GM21381 (cell line): ENCODE measurements at regions not wholly inside any gene's neighbourhood (a gene's known extent, or its start where the extent isn't known, plus 50 kb on each side); places are given as distances from the start of the nearest gene placed in this dataset.
"Not testable (repeated sequence)": the region's sequence is repeated elsewhere in the genome, so short reads cannot be mapped to it uniquely, and the experiment has no call there.

Experiments used
- ATAC-seq: cut with Tn5 transposase; IDR thresholded peaks from one replicate; pipeline ENCODE4 v1.9.1; 2021; ENCODE audit warnings: mild to moderate bottlenecking, moderate library complexity; ENCODE audit not compliant: unreplicated experiment

DNA sequence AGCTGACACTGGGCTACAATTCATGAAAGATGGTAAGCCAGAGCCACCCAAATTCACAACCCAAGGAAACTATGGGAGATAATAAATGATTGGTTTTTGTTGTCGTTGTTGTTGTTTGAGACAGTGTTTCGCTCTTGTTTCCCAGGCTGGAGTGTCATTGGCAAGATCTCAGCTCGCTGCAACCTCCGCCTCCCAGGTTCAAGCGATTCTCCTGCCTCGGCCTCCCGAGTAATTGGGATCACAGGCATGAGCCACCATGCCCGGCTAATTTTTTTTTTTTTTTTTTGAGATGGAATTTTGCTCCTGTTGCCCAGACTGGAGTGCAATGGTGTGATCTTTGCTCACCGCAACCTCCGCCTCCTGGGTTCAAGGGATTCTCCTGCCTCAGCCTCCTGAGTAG is 65.9 kb upstream of the METTL9 start:
- ATAC-seq: not testable (repeated sequence)

- not testable (repeated sequence) for ATAC-seq
Observed at GRCh38 chr16:21534561-21534960, 64.8 kb upstream of the METTL9 start.

DNA sequence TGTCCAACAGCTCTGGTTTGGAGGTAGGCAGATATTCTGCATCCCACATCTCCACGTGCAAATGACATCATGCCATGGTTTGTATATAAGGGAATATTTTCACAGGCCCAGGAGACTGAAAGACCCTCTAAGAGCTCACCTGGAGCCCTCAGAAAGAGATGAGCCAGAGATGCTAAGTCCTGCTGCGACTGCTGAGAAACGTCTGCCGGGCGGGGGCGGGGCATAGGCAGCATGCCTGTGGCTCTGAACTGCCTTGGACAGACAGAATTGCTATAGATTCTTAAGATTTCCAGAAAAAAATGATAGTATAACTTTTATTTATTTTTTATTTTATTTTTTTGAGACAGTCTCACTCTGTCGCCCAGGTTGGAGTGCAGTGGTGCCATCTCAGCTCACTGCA is 64.2 kb upstream of the METTL9 start:
- ATAC-seq: not testable (repeated sequence)

DNA sequence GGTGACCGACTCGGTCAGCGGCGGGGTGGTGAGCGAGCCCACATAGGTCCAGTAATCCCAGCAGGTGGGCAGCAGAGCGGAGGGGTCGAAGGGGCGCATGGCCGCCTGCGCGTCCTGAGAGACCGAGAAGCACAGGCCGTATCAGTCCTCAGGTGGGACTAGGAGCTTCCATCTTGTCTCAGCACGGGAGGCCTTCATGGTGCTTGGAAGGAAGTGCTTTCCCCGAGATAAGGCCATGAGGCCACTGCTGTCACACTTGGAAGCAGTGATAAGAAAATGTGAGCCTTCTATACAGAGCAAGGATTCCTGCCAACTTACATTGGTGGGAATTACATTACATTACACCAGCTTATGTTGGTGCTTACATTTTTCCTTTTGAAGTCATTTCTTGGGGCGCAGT is 62.6 kb upstream of the METTL9 start:
- ATAC-seq: not testable (repeated sequence)

DNA sequence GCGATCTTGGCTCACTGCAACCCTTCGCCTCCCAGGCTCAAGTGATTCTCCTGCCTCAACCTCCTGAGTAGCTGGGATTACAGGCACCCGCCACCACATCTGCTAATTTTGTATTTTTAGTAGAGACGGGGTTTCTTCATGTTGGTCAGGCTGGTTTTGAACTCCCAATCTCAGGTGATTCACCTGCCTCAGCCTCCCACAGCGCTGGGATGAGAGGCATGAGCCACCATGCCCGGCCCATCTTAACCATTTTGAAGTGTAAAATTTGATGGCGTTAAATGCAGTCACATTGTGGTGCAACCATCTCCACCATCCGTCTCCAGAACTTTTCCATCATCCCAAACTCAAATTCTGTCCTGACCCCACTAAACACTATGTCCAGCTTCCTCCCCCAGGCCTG is 61.8 kb upstream of the METTL9 start:
- not testable (repeated sequence) for ATAC-seq

GRCh38 chr16:21539107-21539618 is 60.2 kb upstream of the METTL9 start:
- ATAC-seq: not testable (repeated sequence)

DNA sequence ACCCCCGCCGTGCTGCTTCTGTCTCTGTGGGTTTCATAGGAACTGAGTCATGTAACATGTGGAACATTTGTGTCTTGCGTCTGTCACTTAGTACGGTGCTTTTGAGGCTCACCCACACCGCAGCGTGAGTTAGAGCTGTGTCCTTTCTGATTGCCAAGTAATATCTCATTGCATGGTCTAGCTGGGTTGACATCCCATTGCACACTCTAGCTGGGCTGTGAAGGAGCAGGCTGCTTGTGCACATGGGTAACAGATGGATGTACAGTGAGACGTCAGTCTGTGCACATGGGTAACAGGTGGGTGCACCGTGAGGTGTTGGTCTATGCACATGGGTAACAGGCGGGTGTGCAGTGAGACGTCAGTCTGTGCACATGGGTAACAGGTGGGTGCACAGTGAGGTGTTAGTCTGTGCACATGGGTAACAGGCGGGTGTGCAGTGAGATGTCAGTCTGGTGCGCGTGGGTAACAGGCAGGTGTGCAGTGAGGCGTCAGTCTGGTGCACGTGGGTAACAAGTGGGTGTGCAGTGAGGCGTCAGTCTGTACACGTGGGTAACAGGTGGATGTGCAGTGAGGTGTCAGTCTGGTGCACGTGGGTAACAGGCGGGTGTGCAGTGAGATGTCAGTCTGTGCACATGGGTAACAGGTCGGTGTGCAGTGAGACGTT is 58.5 kb upstream of the METTL9 start:
- ATAC-seq: peak; percentile 70

GRCh38 chr16:21541611-21542051 is 57.7 kb upstream of the METTL9 start:
- ATAC-seq: peak; percentile 39

GRCh38 chr16:21542075-21542474 is 57.3 kb upstream of the METTL9 start:
- not testable (repeated sequence) for ATAC-seq

DNA sequence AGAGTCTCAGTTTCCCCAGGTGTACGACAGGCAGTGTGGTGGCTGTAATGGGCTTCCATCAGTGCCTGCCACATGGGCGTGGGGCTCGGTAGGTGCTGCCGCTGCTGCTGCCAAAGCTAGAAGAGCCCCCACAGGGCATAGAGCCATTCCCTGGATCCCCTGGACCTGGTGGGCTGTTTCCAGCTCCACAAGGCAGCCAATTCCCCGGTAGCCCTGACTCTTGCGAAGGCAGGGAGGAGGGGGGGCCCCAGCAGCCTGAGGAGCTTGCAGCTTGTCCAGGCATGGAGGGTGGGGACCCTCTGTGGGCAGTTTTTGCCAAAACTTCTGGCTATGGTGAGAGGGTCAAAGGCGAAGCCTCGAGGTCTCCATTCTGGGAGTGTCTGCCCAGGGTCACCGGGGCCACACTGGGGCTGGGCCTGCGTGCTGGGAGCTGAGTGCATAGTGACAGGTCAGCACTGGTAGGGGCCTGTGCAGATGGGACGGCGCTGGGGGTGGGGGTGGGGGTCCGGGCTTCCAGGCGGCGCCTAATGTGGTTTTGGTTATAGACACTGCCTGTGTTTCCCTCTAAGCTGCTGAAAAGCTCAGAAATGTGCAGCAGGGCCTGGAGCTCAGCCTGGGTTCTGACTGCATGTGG is 56.8 kb upstream of the METTL9 start:
- not testable (repeated sequence) for ATAC-seq

- ATAC-seq: not testable (repeated sequence)
Observed at GRCh38 chr16:21543151-21543836, 56.1 kb upstream of the METTL9 start.

DNA sequence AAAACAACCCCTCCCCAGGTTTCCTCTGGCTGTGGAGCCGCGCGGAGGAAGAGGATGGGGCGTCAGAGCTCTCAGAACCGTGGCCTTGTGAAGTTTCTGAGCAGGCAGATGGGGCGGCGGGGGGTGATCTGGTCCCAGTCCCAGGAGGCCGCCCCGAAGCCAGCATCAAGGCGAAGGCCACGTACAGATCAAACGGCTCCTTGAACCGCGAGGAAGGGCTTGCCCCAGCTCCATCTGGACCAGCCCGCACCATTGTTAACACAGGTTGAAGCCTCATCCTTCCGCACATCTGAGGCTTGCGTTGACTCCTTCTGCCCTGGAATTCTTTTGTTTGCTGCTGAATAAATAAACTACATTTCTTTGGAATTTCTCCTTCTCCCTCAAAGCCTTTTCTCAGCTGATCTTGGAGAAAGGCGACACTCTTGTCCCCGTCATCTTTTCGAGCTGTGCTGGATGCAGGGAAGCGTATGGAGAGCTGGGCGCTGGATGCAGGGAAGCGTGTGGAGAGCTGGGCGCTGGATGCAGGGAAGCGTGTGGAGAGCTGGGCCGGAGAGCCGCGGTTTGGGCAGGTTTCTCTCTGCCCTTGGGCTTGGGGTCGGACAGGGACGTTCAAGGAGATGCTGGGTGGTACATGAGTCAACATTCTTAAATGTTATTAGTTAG is 53.6 kb upstream of the METTL9 start:
- ATAC-seq: not testable (repeated sequence)

GRCh38 chr16:21549396-21549795 is 50.0 kb upstream of the METTL9 start:
- not testable (repeated sequence) for ATAC-seq
